Glutamatergic neuron (in vitro differentiated cells): ENCODE measurements at regions not wholly inside any gene's neighbourhood (a gene's known extent, or its start where the extent isn't known, plus 50 kb on each side); places are given as distances from the start of the nearest gene placed in this dataset.

Experiments used
- DNase-seq: peaks from one replicate; pipeline ENCODE4 v3.0.0; 2022
- H3K27ac Mint-ChIP-seq: one replicate; pipeline ENCODE4 v1.8.0; 2020; ENCODE audit warnings: mild to moderate bottlenecking, mixed read lengths, inconsistent platforms; ENCODE audit not compliant: unreplicated experiment
- H3K27me3 Mint-ChIP-seq: one replicate; pipeline ENCODE4 v1.8.0; 2020; ENCODE audit warnings: mild to moderate bottlenecking, moderate library complexity, mixed read lengths, inconsistent platforms; ENCODE audit not compliant: unreplicated experiment
- H3K36me3 Mint-ChIP-seq: one replicate; pipeline ENCODE4 v1.8.0; 2020; ENCODE audit warnings: mild to moderate bottlenecking, mixed read lengths, inconsistent platforms; ENCODE audit not compliant: unreplicated experiment
- H3K4me1 Mint-ChIP-seq: one replicate; pipeline ENCODE4 v1.8.0; 2020; ENCODE audit warnings: mild to moderate bottlenecking, low read depth, mixed read lengths, inconsistent platforms; ENCODE audit not compliant: unreplicated experiment
- H3K4me3 Mint-ChIP-seq: one replicate; pipeline ENCODE4 v1.8.0; 2020; ENCODE audit warnings: mild to moderate bottlenecking, mixed read lengths, inconsistent platforms; ENCODE audit not compliant: unreplicated experiment
- H3K9me3 Mint-ChIP-seq: one replicate; pipeline ENCODE4 v1.8.0; 2020; ENCODE audit warnings: mild to moderate bottlenecking, moderate library complexity, mixed read lengths, inconsistent platforms; ENCODE audit not compliant: unreplicated experiment
- CTCF ChIP-seq: fragments of 200-600 bp; sonication (generic); IDR thresholded peaks from one replicate; pipeline ENCODE4 v1.5.0; 2021; ENCODE audit not compliant: partially characterized antibody, unreplicated experiment

- Mint-ChIP-seq H3K9me3 (peaks cover 16% of the 10 kb centered on the region), H3K27me3 (no peaks in the 10 kb centered on the region), H3K4me1 (no peaks in the 10 kb centered on the region), H3K4me3 (no peak overlapping the region), H3K27ac (no peak overlapping the region), H3K36me3 (peaks cover 29% of the 10 kb centered on the region)
- no peak for TF ChIP-seq CTCF
- DNase-seq: no peak
These were observed 83.3 kb upstream of the PRMT8 start for GRCh38 chr12:3407723-3408122.

GRCh38 chr12:3409662-3410061 is 81.3 kb upstream of the PRMT8 start:
- no peak for DNase-seq
- Mint-ChIP-seq H3K4me1 (no peaks in the 10 kb centered on the region), H3K27me3 (no peaks in the 10 kb centered on the region), H3K36me3 (peaks cover 23% of the 10 kb centered on the region), H3K27ac (no peak overlapping the region), H3K9me3 (peaks cover 13% of the 10 kb centered on the region), H3K4me3 (no peak overlapping the region)
- TF ChIP-seq CTCF: no peak

GRCh38 chr12:3416159-3416558 is 74.8 kb upstream of the PRMT8 start:
- H3K27ac Mint-ChIP-seq: no peak overlapping the region
- no peak overlapping the region for H3K4me3 Mint-ChIP-seq
- H3K27me3 Mint-ChIP-seq: peaks cover 4% of the 10 kb centered on the region
- no peak for DNase-seq
- TF ChIP-seq CTCF: no peak
- peaks cover 1% of the 10 kb centered on the region for H3K9me3 Mint-ChIP-seq
- no peaks in the 10 kb centered on the region for H3K36me3 Mint-ChIP-seq
- no peaks in the 10 kb centered on the region for H3K4me1 Mint-ChIP-seq

- peaks cover 1% of the 10 kb centered on the region for H3K9me3 Mint-ChIP-seq
- H3K36me3 Mint-ChIP-seq: no peaks in the 10 kb centered on the region
- H3K27me3 Mint-ChIP-seq: peaks cover 4% of the 10 kb centered on the region
- H3K4me3 Mint-ChIP-seq: no peak overlapping the region
- no peak for TF ChIP-seq CTCF
- no peak overlapping the region for H3K27ac Mint-ChIP-seq
- DNase-seq: no peak
- H3K4me1 Mint-ChIP-seq: no peaks in the 10 kb centered on the region
These were observed 74.3 kb upstream of the PRMT8 start for GRCh38 chr12:3416670-3417069.

GRCh38 chr12:3417113-3417512 is 73.9 kb upstream of the PRMT8 start:
- TF ChIP-seq CTCF: no peak
- peaks cover 1% of the 10 kb centered on the region for H3K9me3 Mint-ChIP-seq
- no peaks in the 10 kb centered on the region for H3K36me3 Mint-ChIP-seq
- no peak for DNase-seq
- H3K27ac Mint-ChIP-seq: no peak overlapping the region
- H3K27me3 Mint-ChIP-seq: peaks cover 6% of the 10 kb centered on the region
- no peak overlapping the region for H3K4me3 Mint-ChIP-seq
- no peaks in the 10 kb centered on the region for H3K4me1 Mint-ChIP-seq
